GM18517 (cell line): ENCODE measurements at regions not wholly inside any gene's neighbourhood (a gene's known extent, or its start where the extent isn't known, plus 50 kb on each side); places are given as distances from the start of the nearest gene placed in this dataset.

Source experiments
- ATAC-seq: cut with Tn5 transposase; IDR thresholded peaks from one replicate; pipeline ENCODE4 v1.9.1; 2021; ENCODE audit warnings: mild to moderate bottlenecking, moderate library complexity; ENCODE audit not compliant: unreplicated experiment

GRCh38 chr6:20312606-20313005 is 89.1 kb upstream of the E2F3 start:
- ATAC-seq: no peak

- no peak for ATAC-seq
These were observed 88.6 kb upstream of the E2F3 start for GRCh38 chr6:20313051-20313450.

- no peak for ATAC-seq
These were observed 87.6 kb upstream of the E2F3 start for GRCh38 chr6:20313960-20314530.

- no peak for ATAC-seq
These were observed 86.5 kb upstream of the E2F3 start for GRCh38 chr6:20314866-20315845.

DNA sequence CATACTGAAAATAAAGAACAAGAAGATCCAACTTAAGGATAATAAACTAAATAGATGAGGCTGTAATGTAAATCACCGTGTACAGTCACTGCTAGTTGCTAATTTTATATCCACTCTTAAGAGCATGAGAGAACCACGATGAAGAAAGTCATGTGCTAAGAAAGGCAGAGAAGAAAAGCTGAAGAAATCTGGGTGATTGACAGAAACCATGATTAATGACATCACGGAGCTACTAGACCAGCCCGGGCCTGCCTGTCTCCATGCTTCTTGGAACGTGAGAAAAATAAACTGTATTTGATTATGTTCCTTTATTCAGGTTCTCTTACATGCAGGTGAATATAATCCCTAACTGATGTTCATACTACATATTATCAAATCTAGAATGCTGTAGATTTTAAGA is 84.2 kb upstream of the E2F3 start:
- no peak for ATAC-seq

DNA sequence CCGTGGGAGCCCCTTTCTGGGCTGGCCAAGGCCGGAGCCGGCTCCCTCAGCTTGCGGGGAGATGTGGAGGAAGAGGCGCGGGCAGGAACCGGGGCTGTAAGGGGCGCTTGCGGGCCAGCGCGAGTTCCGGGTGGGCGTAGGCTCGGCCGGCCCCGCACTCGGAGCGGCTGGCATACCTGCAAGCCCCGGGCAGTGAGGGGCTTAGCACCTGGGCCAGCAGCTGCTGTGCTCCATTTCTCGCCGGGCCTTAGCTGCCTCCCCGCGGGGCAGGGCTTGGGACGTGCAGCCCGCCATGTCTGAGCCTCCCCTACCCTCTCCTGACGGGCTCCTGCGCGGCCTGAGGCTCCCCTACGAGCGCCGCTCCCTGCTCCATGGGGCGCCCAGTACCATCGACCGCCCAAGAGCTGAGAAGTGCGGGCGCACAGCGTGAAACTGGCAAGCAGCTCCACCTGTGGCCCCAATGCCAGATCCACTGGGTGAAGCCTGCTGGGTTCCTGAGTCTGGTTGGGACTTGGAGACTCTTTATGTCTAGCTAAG is 82.8 kb upstream of the E2F3 start:
- ATAC-seq: no peak

GRCh38 chr6:20319520-20320357 is 81.9 kb upstream of the E2F3 start:
- peak; percentile 89 for ATAC-seq

- ATAC-seq: no peak
These were observed 75.8 kb upstream of the E2F3 start for GRCh38 chr6:20325641-20326421.

- no peak for ATAC-seq
These were observed 75.3 kb upstream of the E2F3 start for GRCh38 chr6:20326422-20326728.

DNA sequence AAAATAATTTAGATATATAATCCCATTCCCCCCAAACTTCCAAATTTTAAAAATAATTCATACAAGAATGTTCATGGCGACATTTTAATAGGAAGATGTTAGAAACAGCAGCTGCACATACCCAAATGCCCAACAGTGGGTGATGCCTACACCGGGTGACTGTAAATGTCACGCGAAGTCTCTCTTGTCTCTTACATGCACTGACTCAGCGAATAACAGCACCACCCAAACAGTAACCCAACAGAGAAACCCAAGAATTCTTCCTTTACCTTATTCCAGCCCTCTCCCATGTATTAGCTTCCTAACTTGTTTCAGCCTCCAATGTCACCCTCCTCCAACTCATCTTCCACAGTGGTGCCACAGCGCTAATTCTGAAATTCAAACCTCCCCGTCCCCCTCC is 74.5 kb upstream of the E2F3 start:
- no peak for ATAC-seq

DNA sequence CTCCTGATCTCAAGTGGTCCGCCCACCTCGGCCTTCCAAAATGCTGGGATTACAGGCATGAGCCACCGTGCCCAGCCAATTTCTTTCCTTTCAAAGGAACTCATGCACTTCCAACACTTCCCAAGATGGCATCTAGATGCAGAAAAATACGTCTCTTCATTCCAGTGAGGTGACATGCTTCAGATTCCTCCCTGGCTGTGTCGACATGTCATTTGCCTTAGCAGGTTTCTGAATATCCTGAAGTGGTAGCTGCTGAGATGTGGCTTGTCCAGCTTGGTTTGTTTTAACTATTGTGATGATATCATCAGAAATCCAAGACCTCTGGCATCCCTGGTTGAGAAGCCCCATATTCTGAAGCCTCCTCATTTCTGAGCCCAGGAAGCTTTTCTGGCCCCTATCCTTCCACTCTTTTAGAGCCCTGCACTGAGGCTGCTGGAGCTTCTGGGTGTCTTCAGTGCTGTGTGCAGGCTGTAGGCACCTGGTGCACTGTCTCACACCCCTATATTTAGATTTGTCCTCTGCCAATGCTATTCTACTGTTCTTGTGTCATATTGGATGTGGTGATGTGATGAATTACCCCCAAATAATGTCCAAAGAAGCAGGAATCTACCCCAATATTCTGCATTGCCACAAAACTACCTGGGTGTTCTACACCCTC is 73.3 kb upstream of the E2F3 start:
- no peak for ATAC-seq

- ATAC-seq: no peak
These were observed 72.8 kb upstream of the E2F3 start for GRCh38 chr6:20328924-20329300.

- ATAC-seq: no peak
These were observed 70.6 kb upstream of the E2F3 start for GRCh38 chr6:20331042-20331441.

- ATAC-seq: no peak
These were observed 70.1 kb upstream of the E2F3 start for GRCh38 chr6:20331625-20332024.

DNA sequence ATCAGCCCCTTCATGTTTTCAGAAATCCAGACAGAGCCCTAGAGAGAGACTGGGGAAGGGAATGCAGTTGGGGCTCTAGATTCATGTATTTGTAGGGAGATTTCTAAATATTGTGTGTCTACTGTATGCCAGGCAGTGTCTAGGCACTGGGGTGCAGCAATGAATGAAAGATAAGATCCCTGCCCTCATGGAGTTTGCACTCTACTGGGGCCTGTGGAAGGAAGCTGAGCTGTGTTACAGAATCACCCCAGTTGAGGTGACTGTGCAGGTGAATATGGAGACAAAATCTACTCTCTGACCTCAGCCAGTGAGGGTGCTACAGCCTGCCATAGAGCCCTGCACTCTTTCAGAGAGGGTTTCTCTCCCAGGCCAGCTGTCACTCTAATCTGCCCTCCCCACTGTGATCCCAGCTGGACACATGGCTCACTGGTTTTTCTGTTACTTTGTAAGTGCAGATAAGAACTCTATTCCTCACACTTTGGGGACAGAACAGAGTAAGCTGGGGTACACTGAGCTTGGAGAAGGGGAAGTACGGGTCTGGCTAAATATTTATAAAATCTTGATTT is 69.2 kb upstream of the E2F3 start:
- ATAC-seq: no peak

GRCh38 chr6:20333721-20334269 is 67.9 kb upstream of the E2F3 start:
- ATAC-seq: no peak

DNA sequence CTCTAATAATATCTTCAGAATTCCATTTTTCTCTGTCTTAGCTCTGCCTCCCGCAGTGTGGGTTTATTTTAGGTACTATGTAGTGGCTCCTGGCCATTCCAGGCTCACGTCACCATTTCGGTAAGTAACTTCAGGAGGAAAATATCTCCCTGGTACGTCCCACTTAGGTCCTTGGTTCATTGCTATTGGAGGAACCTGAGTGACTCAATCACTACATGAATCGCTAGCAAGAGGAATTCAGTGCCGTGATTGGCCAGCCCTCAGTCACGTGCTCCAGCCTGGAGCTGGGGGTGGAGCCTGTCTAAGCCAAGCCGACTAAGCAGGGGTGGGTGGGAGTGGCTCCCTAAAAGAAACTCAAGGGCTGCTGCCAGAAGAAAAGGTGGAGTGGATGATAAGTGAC is 67.3 kb upstream of the E2F3 start:
- no peak for ATAC-seq

DNA sequence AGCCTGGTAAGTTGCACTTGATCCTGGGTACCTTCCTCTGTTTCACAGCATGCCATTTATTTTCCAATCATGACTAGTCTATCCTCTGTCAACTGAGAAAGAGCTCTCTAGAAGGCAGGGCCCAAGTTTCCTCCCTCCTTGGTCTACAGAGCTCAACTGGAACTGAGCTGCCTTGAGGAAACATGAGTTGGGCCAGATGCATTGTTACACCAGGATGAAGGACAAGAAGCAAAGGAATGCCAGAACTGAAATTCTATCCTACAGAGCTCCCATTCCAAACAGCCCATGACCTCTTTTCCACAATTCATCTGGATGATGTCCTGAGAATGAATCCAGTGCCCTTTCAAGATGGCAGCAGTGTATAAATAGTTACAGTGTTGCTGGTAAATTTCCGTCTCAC is 66.7 kb upstream of the E2F3 start:
- ATAC-seq: no peak

GRCh38 chr6:20335872-20336271 is 65.8 kb upstream of the E2F3 start:
- no peak for ATAC-seq

GRCh38 chr6:20338156-20338555 is 63.5 kb upstream of the E2F3 start:
- ATAC-seq: no peak
